Endothelial cell of hepatic sinusoid (primary cell): ENCODE measurements at regions not wholly inside any gene's neighbourhood (a gene's known extent, or its start where the extent isn't known, plus 50 kb on each side); places are given as distances from the start of the nearest gene placed in this dataset.

ENCODE experiments used
- in situ Hi-C: cut with HindIII; loops from 2 replicates; pipeline ENCODE4 v1.10.0; 2017; ENCODE audit warnings: low sequenced_read_pairs

GRCh38 chr18:21162786-21163185 lies 51.2 kb upstream of the ROCK1 start:
- in situ Hi-C loops = no loop called here

DNA sequence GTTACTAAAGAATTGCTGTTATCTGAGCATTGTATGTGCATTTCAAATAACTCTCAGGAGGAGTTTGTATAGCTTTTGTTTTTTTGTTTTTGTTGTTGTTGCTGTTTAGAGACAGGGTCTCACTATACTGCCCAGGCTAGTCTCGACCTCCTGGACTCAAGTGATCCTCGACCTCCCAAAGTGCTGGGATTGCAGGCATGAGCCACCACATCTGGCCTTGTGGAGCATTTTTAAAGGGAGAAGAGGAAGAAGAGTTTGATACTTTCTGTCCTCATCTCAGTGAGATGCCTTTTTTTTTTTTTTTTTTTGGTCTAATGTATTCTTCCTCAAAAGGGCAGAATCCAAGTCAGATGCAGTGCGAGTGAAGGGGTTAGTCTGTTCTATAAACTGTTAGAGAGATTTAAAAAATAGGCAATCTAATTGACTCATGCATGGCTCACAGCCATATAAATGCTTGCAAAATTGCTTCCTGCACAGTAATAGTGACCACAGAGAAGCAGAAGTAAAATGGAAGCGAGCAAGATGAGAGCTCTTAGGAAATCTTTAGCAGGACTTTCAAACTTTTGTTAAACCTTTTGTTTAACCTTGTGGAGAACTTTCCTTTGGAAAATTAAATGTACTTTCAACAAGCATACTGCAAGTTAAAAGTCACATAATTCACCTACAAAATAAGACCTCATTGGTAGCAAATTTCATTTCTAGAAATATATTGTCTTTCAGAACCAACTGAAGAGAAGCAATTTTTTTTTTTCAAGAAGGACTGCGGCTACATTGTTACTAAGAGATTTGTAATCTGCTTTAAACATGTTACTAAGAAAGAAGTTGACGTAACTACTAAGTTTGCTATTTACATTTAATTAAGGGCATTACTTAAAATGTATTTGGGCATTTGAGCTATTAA lies 52.3 kb upstream of the ROCK1 start:
- in situ Hi-C loops = no loop called here

GRCh38 chr18:21164548-21165095 lies 53.0 kb upstream of the ROCK1 start:
- in situ Hi-C loops = no loop called here

GRCh38 chr18:21167641-21168377 lies 56.2 kb upstream of the ROCK1 start:
- in situ Hi-C loops = no loop called here

GRCh38 chr18:21168880-21169279 lies 57.3 kb upstream of the ROCK1 start:
- in situ Hi-C loops = no loop called here

DNA sequence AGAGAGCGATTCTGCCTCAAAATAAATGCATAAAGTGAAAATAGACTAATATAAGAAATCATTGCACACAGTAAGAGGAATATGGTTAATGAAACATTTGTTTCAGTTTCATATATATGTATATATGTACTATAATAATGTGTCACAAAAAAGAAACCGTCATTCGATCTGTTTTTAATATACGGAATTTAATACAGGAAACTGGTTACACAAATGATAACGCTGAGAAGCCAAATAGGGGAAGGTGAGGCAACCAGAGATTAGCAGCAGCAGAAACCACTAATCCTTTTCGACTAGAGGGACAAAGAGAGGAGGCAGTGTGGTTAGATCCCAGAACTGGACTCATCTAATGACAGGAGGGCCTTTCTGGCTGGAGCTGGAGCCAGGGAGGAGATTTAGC lies 64.2 kb upstream of the GREB1L start:
- in situ Hi-C loops = no loop called here

GRCh38 chr18:21179590-21180220 lies 62.3 kb upstream of the GREB1L start:
- in situ Hi-C loops = loop anchor here (5.0 to 10.0 kb wide), 2 partner anchors 57 to 115 kb away; no protein-coding TSS in a partner anchor

- in situ Hi-C loops = loop anchor here (5.0 to 10.0 kb wide), 2 partner anchors 58 to 116 kb away; no protein-coding TSS in a partner anchor
Measured at GRCh38 chr18:21180588-21180987, 61.4 kb upstream of the GREB1L start.

DNA sequence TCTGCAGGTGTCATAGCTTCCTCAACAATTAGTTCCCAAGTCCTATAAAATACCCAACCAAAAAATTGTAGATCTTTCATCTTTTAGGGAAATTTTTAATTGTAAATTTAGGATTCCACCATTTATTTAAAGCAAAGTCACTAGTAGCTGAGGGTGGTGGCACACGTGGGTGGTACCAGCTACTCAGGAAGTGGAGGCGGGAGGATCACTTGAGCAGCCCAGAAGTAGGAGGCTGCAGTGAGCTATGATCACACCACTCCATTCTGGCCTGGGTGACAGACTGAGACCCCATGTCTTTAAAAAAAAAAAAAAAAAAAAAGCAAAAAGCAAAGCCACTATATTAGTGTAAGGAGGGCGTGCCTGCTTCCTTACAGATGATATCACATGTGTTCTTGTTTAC lies 60.3 kb upstream of the GREB1L start:
- in situ Hi-C loops = loop anchor here (5.0 to 10.0 kb wide), 2 partner anchors 59 to 117 kb away; no protein-coding TSS in a partner anchor

- in situ Hi-C loops = loop anchor here (5.0 to 10.0 kb wide), 2 partner anchors 61 to 119 kb away; no protein-coding TSS in a partner anchor
Measured at GRCh38 chr18:21183670-21184069, 58.4 kb upstream of the GREB1L start.

- in situ Hi-C loops = loop anchor here (5.0 to 10.0 kb wide), 2 partner anchors 62 to 120 kb away; no protein-coding TSS in a partner anchor
Measured at GRCh38 chr18:21184396-21184996, 57.5 kb upstream of the GREB1L start.

GRCh38 chr18:21187886-21188285 lies 54.1 kb upstream of the GREB1L start:
- in situ Hi-C loops = loop anchor here (10.0 kb wide), 1 partner anchor 123 kb away; no protein-coding TSS in a partner anchor

DNA sequence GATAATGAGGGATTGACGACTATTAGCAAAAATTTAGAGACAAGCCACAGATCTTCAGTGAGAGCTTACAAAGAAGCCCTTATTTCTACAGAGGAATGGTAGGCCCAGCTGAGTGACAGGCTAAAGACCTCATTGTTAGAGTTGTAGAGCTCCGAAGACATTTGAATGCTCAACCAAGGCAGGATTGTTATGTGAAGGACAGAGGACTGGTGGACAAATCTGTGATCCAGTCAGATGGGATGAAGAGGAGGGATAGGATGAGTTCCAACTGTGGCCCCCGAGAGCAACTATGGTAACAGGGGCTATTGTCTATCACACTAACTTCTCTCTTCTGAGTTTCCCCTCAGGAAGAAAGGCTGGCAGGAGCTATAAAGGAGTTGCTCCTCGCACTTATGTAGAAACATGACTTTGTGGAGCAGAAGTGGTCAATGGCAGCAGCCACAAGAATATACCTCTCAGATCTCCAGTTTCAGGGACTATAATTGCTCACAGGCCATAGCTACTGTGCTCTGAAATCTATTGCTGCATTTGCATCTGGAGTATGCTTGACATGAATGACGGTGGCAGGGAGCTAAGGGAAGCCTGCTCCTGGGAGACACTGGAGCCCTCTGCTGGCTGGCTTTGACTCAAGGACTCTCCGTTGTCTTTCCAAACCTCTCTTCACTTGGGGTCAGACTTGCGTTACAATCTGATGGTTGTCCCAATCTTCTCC lies 50.3 kb upstream of the GREB1L start:
- in situ Hi-C loops = no loop called here
